Calu3 (cell line): ENCODE measurements at regions not wholly inside any gene's neighbourhood (a gene's known extent, or its start where the extent isn't known, plus 50 kb on each side); places are given as distances from the start of the nearest gene placed in this dataset.

Experiments
- BruUV-seq: library from RNA; stranded (reverse); fragments of 400-500 nt; replicated peaks from 2 replicates; lab custom pipeline; 2021; lab: Mats Ljungman, UMichigan
- CTCF ChIA-PET: fragments of 300-600 bp; sonication (Branson Sonifier 250); formaldehyde crosslinking; loops from one replicate; lab custom pipeline; 2022; ENCODE audit warnings: antibody characterized with exemption; lab: Charles Lee
- DNase-seq: peaks from one replicate; pipeline ENCODE4 v3.0.0; 2022
- H3K27ac Mint-ChIP-seq: one replicate; pipeline ENCODE4 v1.8.0; 2022; ENCODE audit warnings: mixed read lengths; ENCODE audit not compliant: unreplicated experiment
- H3K27me3 Mint-ChIP-seq: one replicate; pipeline ENCODE4 v1.8.0; 2022; ENCODE audit warnings: mixed read lengths; ENCODE audit not compliant: unreplicated experiment
- H3K36me3 Mint-ChIP-seq: one replicate; pipeline ENCODE4 v1.8.0; 2022; ENCODE audit warnings: mild to moderate bottlenecking, moderate library complexity, mixed read lengths; ENCODE audit not compliant: insufficient read depth, unreplicated experiment
- H3K4me1 Mint-ChIP-seq: one replicate; pipeline ENCODE4 v1.8.0; 2022; ENCODE audit warnings: mild to moderate bottlenecking, low read depth, mixed read lengths; ENCODE audit not compliant: unreplicated experiment
- H3K4me3 Mint-ChIP-seq: one replicate; pipeline ENCODE4 v1.8.0; 2022; ENCODE audit warnings: mild to moderate bottlenecking, low read depth, moderate library complexity, mixed read lengths; ENCODE audit not compliant: unreplicated experiment
- H3K9me3 Mint-ChIP-seq: one replicate; pipeline ENCODE4 v1.8.0; 2022; ENCODE audit warnings: low read depth, mixed read lengths; ENCODE audit not compliant: unreplicated experiment
- CTCF ChIP-seq: fragments of 200-600 bp; IDR thresholded peaks from one replicate; pipeline ENCODE4 v1.8.0; 2022; ENCODE audit warnings: antibody characterized with exemption; ENCODE audit not compliant: unreplicated experiment
- intact Hi-C: fragments of 100-400 bp; cut with micrococcal nuclease; formaldehyde crosslinking; loops from one replicate; pipeline ENCODE4 v1.10.0; 2022; ENCODE audit not compliant: unreplicated experiment

GRCh38 chr4:74878323-74878722 lies 54.6 kb upstream of the PARM1 start:
- Mint-ChIP-seq H3K4me1 (no peaks in the 10 kb centered on the region), H3K27me3 (peaks cover 24% of the 10 kb centered on the region), H3K9me3 (peaks cover 3% of the 10 kb centered on the region), H3K4me3 (no peak overlapping the region), H3K36me3 (no peaks in the 10 kb centered on the region), H3K27ac (no peak overlapping the region)
- TF ChIP-seq CTCF: no peak
- intact Hi-C loops: loop anchor here (10.0 kb wide), 1 partner anchor 236 kb away; no protein-coding TSS in a partner anchor
- CTCF ChIA-PET: no interaction called here
- no peak for DNase-seq
- no TSS peak for BruUV-seq

GRCh38 chr4:74875451-74875850 lies 57.5 kb upstream of the PARM1 start:
- H3K27ac Mint-ChIP-seq: no peak overlapping the region
- H3K4me1 Mint-ChIP-seq: no peaks in the 10 kb centered on the region
- BruUV-seq: no TSS peak

GRCh38 chr4:74874753-74875367 lies 58.1 kb upstream of the PARM1 start:
- Mint-ChIP-seq H3K27ac (no peak overlapping the region), H3K27me3 (peaks cover under 1% of the 10 kb centered on the region), H3K9me3 (no peaks in the 10 kb centered on the region), H3K4me1 (no peaks in the 10 kb centered on the region), H3K4me3 (no peak overlapping the region), H3K36me3 (no peaks in the 10 kb centered on the region)
- peak; percentile 48 for TF ChIP-seq CTCF
- no TSS peak for BruUV-seq
- intact Hi-C loops: loop anchor here (2.0 to 10.0 kb wide), 2 partner anchors 240 to 414 kb away; no protein-coding TSS in a partner anchor
- CTCF ChIA-PET: interaction anchor here (0.5 to 1.9 kb wide), 5 partner anchors 22 to 686 kb away, joined by 3 to 10 read pairs (median 3); partner anchors contain the start of gene PARM1
- peak; percentile 32 for DNase-seq

More at GRCh38 chr4:74875451-74875850, 57.5 kb upstream of the PARM1 start:
- H3K9me3 Mint-ChIP-seq: no peaks in the 10 kb centered on the region
- no peak overlapping the region for H3K4me3 Mint-ChIP-seq
- CTCF ChIA-PET: no interaction called here
- DNase-seq: no peak
- H3K36me3 Mint-ChIP-seq: no peaks in the 10 kb centered on the region
- no peak for TF ChIP-seq CTCF
- peaks cover 6% of the 10 kb centered on the region for H3K27me3 Mint-ChIP-seq
- intact Hi-C loops: loop anchor here (2.0 to 10.0 kb wide), 2 partner anchors 239 to 413 kb away; no protein-coding TSS in a partner anchor

GRCh38 chr4:74873545-74874301 lies 59.2 kb upstream of the PARM1 start:
- Mint-ChIP-seq H3K4me3 (no peak overlapping the region), H3K4me1 (no peaks in the 10 kb centered on the region), H3K27ac (no peak overlapping the region), H3K9me3 (no peaks in the 10 kb centered on the region), H3K27me3 (no peaks in the 10 kb centered on the region), H3K36me3 (no peaks in the 10 kb centered on the region)
- DNase-seq: no peak
- no TSS peak for BruUV-seq
- TF ChIP-seq CTCF: no peak
- CTCF ChIA-PET: interaction anchor here (0.6 to 1.9 kb wide), 6 partner anchors 20 to 851 kb away, joined by 3 to 10 read pairs (median 3); partner anchors contain the start of genes PARM1 and USO1
- intact Hi-C loops: loop anchor here (2.0 to 10.0 kb wide), 2 partner anchors 241 to 415 kb away; no protein-coding TSS in a partner anchor
